ENCODE measurements at regions not wholly inside any gene's neighbourhood (a gene's known extent, or its start where the extent isn't known, plus 50 kb on each side); places are given as distances from the start of the nearest gene placed in this dataset.

DNA sequence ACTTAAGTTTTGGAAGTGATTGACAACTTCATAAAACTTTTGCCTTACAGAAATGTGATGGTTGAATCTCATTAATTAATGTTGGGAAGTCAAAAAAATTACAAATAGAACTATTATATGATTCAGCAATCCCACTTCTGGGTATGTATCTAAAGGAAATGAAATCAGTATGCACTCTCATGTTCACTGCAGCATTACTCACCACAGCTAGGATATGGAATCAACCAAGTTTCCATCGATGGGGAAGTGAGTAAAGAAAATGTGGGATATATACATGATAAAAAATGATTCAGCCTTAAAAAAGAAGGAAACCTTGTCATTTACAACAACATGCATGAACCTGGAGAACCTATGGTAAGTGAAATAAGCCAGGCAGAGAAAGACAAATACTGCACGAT, 112.4 kb upstream of the WDR75 start:
- DNase-seq (ENCODE audit: low spot score) (no peak), ATAC-seq (ENCODE audit: low FRiP score) (no peak)
- TF ChIP-seq CTCF (IDR thresholded peaks at IDR 0.05) = no peak

DNA sequence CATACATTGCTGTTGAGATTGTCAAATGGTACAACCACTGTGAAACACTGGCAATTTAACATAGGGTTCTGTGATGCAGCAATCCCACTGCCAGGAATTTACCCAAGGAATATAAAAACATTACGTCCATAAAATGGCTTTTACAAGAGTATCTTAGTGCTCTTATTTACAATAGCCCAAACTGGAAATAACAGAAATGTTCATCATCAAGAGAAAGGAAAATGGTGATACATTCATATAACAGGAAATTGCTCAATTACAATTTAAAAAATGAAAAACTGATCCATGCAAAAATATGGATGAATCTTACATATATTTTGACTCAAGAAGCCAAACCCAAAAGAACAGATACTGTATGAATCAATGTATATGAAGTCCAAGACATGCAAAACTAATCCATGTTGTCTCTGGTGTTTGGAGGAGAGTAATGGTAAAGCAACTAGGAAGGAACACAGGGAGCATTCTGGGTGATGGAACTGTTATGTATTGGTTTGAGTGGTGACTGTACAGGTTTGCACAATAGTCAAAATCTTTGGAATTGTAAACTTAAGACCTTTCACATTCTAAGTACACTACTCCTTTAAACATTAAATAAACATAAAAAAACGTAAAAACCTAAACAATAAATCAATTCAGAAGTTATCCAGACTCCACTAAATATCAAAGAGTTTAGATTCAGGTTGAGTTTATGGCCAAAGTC, 104.8 kb upstream of the WDR75 start:
- no peak for ATAC-seq (ENCODE audit: low FRiP score)
- TF ChIP-seq CTCF (IDR thresholded peaks at IDR 0.05) = no peak
- DNase-seq (ENCODE audit: low spot score) = no peak

DNA sequence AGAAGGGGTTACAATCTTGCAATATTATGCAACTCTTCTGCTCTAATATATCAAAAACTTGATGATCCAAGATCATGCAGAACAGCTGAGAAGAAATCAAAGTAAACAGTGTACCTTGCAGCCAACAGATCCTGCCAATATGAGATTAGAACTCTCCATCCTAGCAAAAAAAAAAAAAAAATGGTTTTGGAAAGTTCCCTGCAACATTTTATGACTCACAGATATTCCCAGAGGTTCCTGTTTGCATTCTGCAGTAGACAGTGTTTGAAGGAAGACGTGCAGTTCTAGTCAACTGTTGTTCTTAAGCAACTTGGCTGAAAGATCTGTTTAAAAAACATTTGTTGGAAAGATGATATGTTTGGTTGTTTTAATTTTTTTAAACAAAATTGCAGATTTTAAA, 103.6 kb upstream of the WDR75 start:
- TF ChIP-seq CTCF (IDR thresholded peaks at IDR 0.05) = no peak
- ATAC-seq (ENCODE audit: low FRiP score) (peak; percentile 76), DNase-seq (ENCODE audit: low spot score) (no peak)

DNA sequence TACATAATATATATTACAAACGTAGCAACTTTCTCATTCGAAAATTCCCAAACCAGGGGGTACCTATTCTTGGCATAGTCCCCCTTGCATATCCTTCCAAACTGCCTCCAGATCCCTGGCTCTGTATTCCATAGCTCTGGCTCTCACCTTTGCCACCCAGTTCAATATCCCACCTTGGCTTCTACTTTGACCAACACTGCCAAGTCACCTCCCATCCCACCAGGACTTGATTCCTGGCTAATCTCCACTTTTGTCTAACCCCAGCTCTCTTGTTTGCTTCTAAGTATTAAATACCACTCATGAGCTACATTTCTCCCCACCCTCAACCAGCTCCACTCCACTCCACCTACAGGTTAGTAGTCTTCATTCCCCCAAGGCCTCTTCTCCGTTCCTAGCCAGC, 103.2 kb upstream of the WDR75 start:
- no peak for ATAC-seq (ENCODE audit: low FRiP score)
- no peak for TF ChIP-seq CTCF (IDR thresholded peaks at IDR 0.05)
- DNase-seq (ENCODE audit: low spot score) = no peak

DNA sequence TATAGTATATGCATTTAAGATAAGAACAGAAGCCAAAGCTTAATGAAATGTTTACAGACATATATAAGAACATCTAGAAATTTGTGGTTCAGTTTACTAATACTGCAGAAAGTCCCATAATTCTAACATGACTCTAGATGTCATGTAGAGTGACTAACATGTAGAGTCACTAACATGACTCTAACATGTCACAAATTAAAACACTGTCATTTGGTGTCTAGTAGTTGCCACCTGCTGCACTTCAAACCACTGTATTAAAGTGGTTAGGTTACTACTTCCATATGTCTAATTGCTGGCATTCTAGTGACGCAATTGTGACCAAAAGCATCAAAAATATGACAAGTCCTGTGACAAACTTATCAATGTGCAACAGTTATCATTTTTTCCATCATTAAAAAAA, 100.2 kb upstream of the WDR75 start:
- no peak for TF ChIP-seq CTCF (IDR thresholded peaks at IDR 0.05)
- DNase-seq (ENCODE audit: low spot score) = no peak
- ATAC-seq (ENCODE audit: low FRiP score) = no peak

GRCh38 chr2:189344043-189344442, 97.2 kb upstream of the WDR75 start:
- DNase-seq (ENCODE audit: low spot score) (no peak), ATAC-seq (ENCODE audit: low FRiP score) (no peak)
- no peak for TF ChIP-seq CTCF (IDR thresholded peaks at IDR 0.05)

- no peak for TF ChIP-seq CTCF (IDR thresholded peaks at IDR 0.05)
- ATAC-seq (ENCODE audit: low FRiP score) = peak; percentile 83
- no peak for DNase-seq (ENCODE audit: low spot score)
These were observed 93.7 kb upstream of the WDR75 start for GRCh38 chr2:189347540-189347939.

All from omental fat pad (tissue), 3 donors.